DND-41 (cell line): ENCODE measurements at regions not wholly inside any gene's neighbourhood (a gene's known extent, or its start where the extent isn't known, plus 50 kb on each side); places are given as distances from the start of the nearest gene placed in this dataset.

Source experiments
- ATAC-seq: fragments of 200-7000 bp; cut with Tn5 transposase; 3 replicates; pipeline ENCODE4 v1.9.1; 2021; ENCODE audit warnings: low read depth; ENCODE audit not compliant: insufficient read depth
- DNase-seq: peaks from one replicate; pipeline ENCODE4 v3.0.0-alpha.2; 2020
- H2AFZ ChIP-seq: 2 replicates; pipeline ENCODE4 v1.6.0; 2012; ENCODE audit warnings: low read depth, low read length
- H3K27ac ChIP-seq: 2 replicates; pipeline ENCODE4 v1.5.1; 2012; ENCODE audit warnings: low read length, inconsistent platforms
- H3K27me3 ChIP-seq: fragments of 200-600 bp; sonication (generic); 2 replicates; pipeline ENCODE4 v1.6.0; 2012; ENCODE audit warnings: low read length, mild to moderate bottlenecking, inconsistent platforms; ENCODE audit not compliant: insufficient read depth, poor library complexity
- H3K36me3 ChIP-seq: 2 replicates; pipeline ENCODE4 v1.5.1; 2012; ENCODE audit warnings: low read length, inconsistent platforms; ENCODE audit not compliant: insufficient read depth
- H3K4me1 ChIP-seq: 2 replicates; pipeline ENCODE4 v1.5.1; 2012; ENCODE audit warnings: mild to moderate bottlenecking, low read length; ENCODE audit not compliant: insufficient read depth
- H3K4me2 ChIP-seq: 2 replicates; pipeline ENCODE4 v1.6.0; 2012; ENCODE audit warnings: mild to moderate bottlenecking, moderate library complexity, low read length, inconsistent platforms; ENCODE audit not compliant: insufficient read depth
- H3K4me3 ChIP-seq, 2 experiments: fragments of 200-600 bp in 1 of 2; shearing (Covaris generic) in 1 of 2; 2 replicates each; pipeline ENCODE4 v1.5.1; 2012 to 2016; ENCODE audit warnings: inconsistent platforms in 2 of 2, low read length in 2 of 2, mild to moderate bottlenecking in 2 of 2, low read depth in 1 of 2, moderate library complexity in 1 of 2
- H3K79me2 ChIP-seq: 2 replicates; pipeline ENCODE4 v1.6.0; 2012; ENCODE audit warnings: low read length, inconsistent platforms; ENCODE audit not compliant: insufficient read depth
- H3K9ac ChIP-seq: 2 replicates; pipeline ENCODE4 v1.6.0; 2012; ENCODE audit warnings: low read depth, mild to moderate bottlenecking, inconsistent platforms, low read length, moderate library complexity
- H3K9me3 ChIP-seq: 2 replicates; pipeline ENCODE4 v1.5.1; 2012; ENCODE audit warnings: low read length, moderate library complexity, mild to moderate bottlenecking, inconsistent platforms; ENCODE audit not compliant: insufficient read depth, severe bottlenecking
- H4K20me1 ChIP-seq: 2 replicates; pipeline ENCODE4 v1.6.0; 2012; ENCODE audit warnings: low read length; ENCODE audit not compliant: insufficient read depth
- EZH2 ChIP-seq: IDR thresholded peaks from 3 replicates; pipeline ENCODE4 v1.6.1; 2012; ENCODE audit warnings: borderline replicate concordance, low read depth, mild to moderate bottlenecking, moderate library complexity, low read length, inconsistent platforms; ENCODE audit not compliant: severe bottlenecking
- TF ChIP-seq, protein P1 (sequence below): IDR thresholded peaks from 2 replicates; pipeline ENCODE4 v1.5.1; 2012; ENCODE audit warnings: borderline replicate concordance, low read length, moderate library complexity, mild to moderate bottlenecking; ENCODE audit not compliant: poor library complexity, severe bottlenecking; ENCODE audit errors: extremely low read depth

- TF ChIP-seq, protein P1, sequence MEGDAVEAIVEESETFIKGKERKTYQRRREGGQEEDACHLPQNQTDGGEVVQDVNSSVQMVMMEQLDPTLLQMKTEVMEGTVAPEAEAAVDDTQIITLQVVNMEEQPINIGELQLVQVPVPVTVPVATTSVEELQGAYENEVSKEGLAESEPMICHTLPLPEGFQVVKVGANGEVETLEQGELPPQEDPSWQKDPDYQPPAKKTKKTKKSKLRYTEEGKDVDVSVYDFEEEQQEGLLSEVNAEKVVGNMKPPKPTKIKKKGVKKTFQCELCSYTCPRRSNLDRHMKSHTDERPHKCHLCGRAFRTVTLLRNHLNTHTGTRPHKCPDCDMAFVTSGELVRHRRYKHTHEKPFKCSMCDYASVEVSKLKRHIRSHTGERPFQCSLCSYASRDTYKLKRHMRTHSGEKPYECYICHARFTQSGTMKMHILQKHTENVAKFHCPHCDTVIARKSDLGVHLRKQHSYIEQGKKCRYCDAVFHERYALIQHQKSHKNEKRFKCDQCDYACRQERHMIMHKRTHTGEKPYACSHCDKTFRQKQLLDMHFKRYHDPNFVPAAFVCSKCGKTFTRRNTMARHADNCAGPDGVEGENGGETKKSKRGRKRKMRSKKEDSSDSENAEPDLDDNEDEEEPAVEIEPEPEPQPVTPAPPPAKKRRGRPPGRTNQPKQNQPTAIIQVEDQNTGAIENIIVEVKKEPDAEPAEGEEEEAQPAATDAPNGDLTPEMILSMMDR = no peak
- TF ChIP-seq EZH2 = no peak
- no peak overlapping the region for H3K4me2 ChIP-seq
- no peaks in the 10 kb centered on the region for H3K27me3 ChIP-seq
- no peak overlapping the region for H3K9ac ChIP-seq
- H3K9me3 ChIP-seq = no peaks in the 10 kb centered on the region
- H3K79me2 ChIP-seq = no peaks in the 10 kb centered on the region
- H4K20me1 ChIP-seq = no peaks in the 10 kb centered on the region
- no peak overlapping the region for H2AFZ ChIP-seq
- H3K4me1 ChIP-seq = no peaks in the 10 kb centered on the region
- no peaks in the 10 kb centered on the region for H3K36me3 ChIP-seq
- ATAC-seq (no peak), DNase-seq (no peak)
- H3K4me3 ChIP-seq = no peak overlapping the region
- no peak overlapping the region for H3K27ac ChIP-seq
These were observed 270.0 kb upstream of the PROK2 start for GRCh38 chr3:72054976-72055375.

- no peaks in the 10 kb centered on the region for H3K27me3 ChIP-seq
- no peak for ATAC-seq
- no peaks in the 10 kb centered on the region for H3K9me3 ChIP-seq
These were observed 268.0 kb upstream of the PROK2 start for GRCh38 chr3:72052841-72053409.

GRCh38 chr3:72050771-72051170 lies 265.8 kb upstream of the PROK2 start:
- DNase-seq = no peak
- H3K4me3 ChIP-seq = no peak overlapping the region
- no peaks in the 10 kb centered on the region for H4K20me1 ChIP-seq
- no peak for ATAC-seq
- H3K4me2 ChIP-seq = no peak overlapping the region
- no peak overlapping the region for H3K9ac ChIP-seq
- no peaks in the 10 kb centered on the region for H3K27me3 ChIP-seq
- no peaks in the 10 kb centered on the region for H3K9me3 ChIP-seq
- TF ChIP-seq, protein P1 = no peak
- TF ChIP-seq EZH2 = no peak
- H3K79me2 ChIP-seq = no peaks in the 10 kb centered on the region
- no peaks in the 10 kb centered on the region for H3K36me3 ChIP-seq
- no peak overlapping the region for H2AFZ ChIP-seq
- H3K27ac ChIP-seq = no peak overlapping the region
- H3K4me1 ChIP-seq = no peaks in the 10 kb centered on the region

More at GRCh38 chr3:72052841-72053409, 268.0 kb upstream of the PROK2 start:
- no peaks in the 10 kb centered on the region for H3K36me3 ChIP-seq
- TF ChIP-seq, protein P1 = no peak
- TF ChIP-seq EZH2 = no peak
- H3K4me2 ChIP-seq = no peak overlapping the region
- H2AFZ ChIP-seq = no peak overlapping the region
- DNase-seq = no peak
- H3K27ac ChIP-seq = no peak overlapping the region
- H3K79me2 ChIP-seq = no peaks in the 10 kb centered on the region
- no peaks in the 10 kb centered on the region for H3K4me1 ChIP-seq
- no peak overlapping the region for H3K4me3 ChIP-seq
- no peak overlapping the region for H3K9ac ChIP-seq
- no peaks in the 10 kb centered on the region for H4K20me1 ChIP-seq

- no peak overlapping the region for H2AFZ ChIP-seq
- no peak overlapping the region for H3K4me2 ChIP-seq
- no peaks in the 10 kb centered on the region for H4K20me1 ChIP-seq
- H3K36me3 ChIP-seq = no peaks in the 10 kb centered on the region
- H3K9me3 ChIP-seq = no peaks in the 10 kb centered on the region
- H3K27ac ChIP-seq = no peak overlapping the region
- no peak for TF ChIP-seq EZH2
- TF ChIP-seq, protein P1 = no peak
- ATAC-seq = no peak
- H3K79me2 ChIP-seq = no peaks in the 10 kb centered on the region
- H3K27me3 ChIP-seq = no peaks in the 10 kb centered on the region
- no peaks in the 10 kb centered on the region for H3K4me1 ChIP-seq
- DNase-seq = no peak
- no peak overlapping the region for H3K4me3 ChIP-seq
- H3K9ac ChIP-seq = no peak overlapping the region
These were observed 265.2 kb upstream of the PROK2 start for GRCh38 chr3:72050048-72050632.
